NOMO-1 treated with DMSO at 0.1 percent for 48 hours (cell line): ENCODE measurements at regions not wholly inside any gene's neighbourhood (a gene's known extent, or its start where the extent isn't known, plus 50 kb on each side); places are given as distances from the start of the nearest gene placed in this dataset.

Experiments
- DNase-seq: peaks from one replicate; lab custom pipeline; 2025; ENCODE audit not compliant: unreplicated experiment; lab: John Stamatoyannopoulos, UW

DNA sequence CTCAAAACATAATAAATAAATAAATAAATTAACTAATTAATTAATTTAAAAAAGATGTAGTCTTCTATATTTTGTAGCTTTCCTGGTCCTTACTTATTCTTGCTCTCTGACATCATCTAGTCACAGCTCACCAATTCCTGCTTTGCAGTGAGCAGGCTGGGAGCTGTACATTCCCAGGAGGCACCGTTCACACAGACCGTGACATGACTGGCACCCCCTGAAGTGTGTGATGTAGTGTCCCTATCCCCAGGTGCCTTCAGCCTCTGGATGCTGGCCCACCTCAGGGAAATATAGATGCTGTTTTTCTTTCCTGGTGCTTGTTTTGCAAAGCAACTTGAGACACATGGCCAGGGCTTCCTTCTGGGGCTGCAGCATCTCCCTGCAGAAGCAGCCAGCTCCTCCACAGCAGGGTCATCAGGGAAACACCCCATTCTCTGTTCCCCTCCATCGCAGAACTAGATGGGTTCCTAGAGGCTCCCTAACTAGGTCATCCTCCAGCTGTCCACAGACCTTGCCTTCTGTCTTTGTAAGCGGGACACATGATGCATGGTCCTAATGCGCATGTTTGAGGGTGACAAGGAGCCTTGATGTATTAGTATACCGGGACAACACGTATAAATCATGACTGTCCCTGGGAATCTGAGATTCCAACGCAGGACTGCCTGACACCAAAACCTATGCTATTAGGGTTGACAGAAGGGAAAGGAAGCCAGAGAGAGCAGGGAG lies 76.4 kb downstream of the RHOB start:
- DNase-seq, result no peak

GRCh38 chr2:20523799-20524187 lies 76.9 kb downstream of the RHOB start:
- no peak for DNase-seq

DNA sequence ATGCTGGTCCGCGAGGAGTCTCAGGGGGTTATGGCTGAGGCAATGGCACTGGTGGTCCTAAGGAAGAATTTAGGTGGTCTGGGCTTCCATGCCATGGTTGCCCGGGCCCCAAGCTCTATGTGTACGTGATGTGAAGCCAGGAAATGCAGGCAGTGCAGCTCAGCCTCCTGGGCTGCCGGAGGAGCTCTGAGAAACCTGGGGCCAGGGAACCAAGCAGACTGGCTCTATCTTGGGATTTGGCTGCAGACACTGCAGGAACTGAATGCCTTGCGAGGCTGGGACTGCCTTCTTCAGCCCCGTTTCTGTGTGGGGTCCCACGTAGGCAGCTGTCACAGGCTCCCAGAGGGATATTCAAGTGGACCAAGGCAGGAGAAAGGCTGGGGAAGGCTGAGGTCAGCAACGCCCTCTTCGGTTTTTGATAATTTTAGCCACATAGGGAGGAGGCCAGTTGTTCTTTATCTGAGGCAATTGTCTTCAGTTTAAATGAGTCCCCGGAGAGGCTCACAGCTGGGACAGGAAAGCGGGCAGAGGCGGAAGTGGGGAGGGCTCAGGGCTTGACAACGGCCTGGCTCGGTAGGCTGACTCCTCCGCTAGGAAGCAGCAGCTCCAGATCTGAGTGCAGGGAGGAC lies 77.7 kb downstream of the RHOB start:
- no peak for DNase-seq

- DNase-seq, result no peak
Measured at GRCh38 chr2:20525041-20526035, 78.5 kb downstream of the RHOB start.

GRCh38 chr2:20526160-20526559 lies 79.3 kb downstream of the RHOB start:
- no peak for DNase-seq

GRCh38 chr2:20526708-20527107 lies 79.8 kb downstream of the RHOB start:
- DNase-seq, result no peak

GRCh38 chr2:20528713-20529112 lies 81.8 kb downstream of the RHOB start:
- no peak for DNase-seq

GRCh38 chr2:20530520-20530919 lies 83.6 kb downstream of the RHOB start:
- no peak for DNase-seq

DNA sequence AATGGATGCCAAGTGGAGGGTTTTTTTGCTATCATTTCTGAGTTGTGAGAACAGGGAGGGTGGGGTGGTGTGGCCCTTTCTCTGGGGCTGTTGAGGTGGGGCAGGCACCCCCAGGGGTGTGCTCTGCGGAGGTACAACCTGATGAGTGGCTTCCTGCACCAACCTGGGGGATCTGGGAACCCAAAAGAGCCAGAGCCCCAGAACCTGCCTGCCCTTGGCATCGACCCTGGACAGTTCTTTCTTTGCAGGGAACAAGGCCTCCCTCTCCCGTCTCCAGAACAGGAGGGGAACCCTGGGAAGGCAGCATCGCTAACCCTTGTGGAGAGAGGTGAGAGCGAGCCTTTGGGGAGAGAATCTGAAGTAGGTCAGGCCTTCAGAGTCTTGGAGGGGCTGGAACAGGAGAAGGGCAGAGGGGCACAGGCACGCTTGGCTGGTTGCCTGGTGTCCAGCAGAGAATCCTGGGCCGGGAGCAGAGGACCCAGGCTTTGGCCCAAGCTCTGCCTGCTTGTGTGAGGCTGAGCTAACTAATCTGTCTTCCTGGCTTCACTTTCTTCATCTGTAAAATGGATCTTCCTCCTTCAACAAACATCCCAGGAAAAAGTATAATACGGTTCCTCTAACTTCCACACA lies 84.9 kb downstream of the RHOB start:
- DNase-seq, result no peak

GRCh38 chr2:20532634-20533437 lies 86.0 kb downstream of the RHOB start:
- no peak for DNase-seq

- DNase-seq, result no peak
Measured at GRCh38 chr2:20533993-20534622, 87.2 kb downstream of the RHOB start.

GRCh38 chr2:20534913-20535801 lies 88.3 kb downstream of the RHOB start:
- DNase-seq, result no peak

- DNase-seq, result no peak
Measured at GRCh38 chr2:20536619-20537422, 89.9 kb downstream of the RHOB start.

DNA sequence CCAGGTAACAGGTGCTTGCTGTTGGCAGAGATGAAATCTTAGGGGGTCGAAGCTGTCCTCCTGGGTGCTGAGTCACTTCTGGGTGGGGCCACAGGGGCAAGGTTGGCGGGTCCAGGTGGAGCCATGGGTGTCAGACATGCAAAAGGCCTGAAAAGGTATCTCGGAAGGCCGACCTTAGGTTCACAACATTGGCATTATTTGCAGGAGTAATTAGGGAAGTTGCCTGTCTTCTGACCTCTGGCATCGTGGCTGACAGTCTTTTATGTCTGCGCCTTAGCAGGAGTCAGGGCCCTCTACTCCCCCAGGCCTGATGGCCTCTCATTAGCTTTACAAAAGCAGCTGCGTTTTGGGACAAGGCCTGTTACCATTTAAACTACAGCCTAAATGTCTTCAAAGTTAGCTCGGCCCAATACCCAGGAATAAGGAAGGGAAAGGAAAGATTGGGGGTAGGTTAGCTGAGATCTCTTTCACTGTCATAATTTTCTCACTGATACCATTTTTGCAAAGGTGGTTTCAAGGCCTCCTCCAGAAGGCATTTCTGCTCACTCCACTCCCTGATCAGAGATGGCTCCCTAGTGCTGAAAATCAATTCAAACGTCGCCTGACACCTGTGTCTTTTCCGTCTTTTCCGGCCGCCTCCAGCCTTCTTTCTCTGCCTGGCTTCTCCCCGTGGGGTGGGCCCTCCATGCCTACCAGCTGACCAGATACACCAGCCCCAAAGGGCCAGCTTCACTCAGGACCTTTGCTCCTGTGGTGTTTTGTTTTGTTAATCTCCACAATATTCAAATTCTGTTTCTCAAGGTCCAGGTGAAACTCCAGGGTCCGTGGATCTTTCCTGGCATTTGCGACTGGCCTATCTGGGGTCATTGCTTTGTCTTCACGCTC lies 90.8 kb downstream of the RHOB start:
- no peak for DNase-seq

GRCh38 chr2:20538308-20539132 lies 91.6 kb downstream of the RHOB start:
- no peak for DNase-seq

- DNase-seq, result no peak
Measured at GRCh38 chr2:20539133-20539719, 92.4 kb downstream of the RHOB start.
